NCI-H1436 (cell line): ENCODE measurements at regions not wholly inside any gene's neighbourhood (a gene's known extent, or its start where the extent isn't known, plus 50 kb on each side); places are given as distances from the start of the nearest gene placed in this dataset.
"Not testable (repeated sequence)": the region's sequence is repeated elsewhere in the genome, so short reads cannot be mapped to it uniquely, and the experiment has no call there.

ENCODE experiments used
- DNase-seq: peaks from one replicate; lab custom pipeline; 2025; lab: John Stamatoyannopoulos, UW

GRCh38 chr6:27806981-27807440 is 105.2 kb downstream of the OR2B2 start:
- DNase-seq, result no peak

DNA sequence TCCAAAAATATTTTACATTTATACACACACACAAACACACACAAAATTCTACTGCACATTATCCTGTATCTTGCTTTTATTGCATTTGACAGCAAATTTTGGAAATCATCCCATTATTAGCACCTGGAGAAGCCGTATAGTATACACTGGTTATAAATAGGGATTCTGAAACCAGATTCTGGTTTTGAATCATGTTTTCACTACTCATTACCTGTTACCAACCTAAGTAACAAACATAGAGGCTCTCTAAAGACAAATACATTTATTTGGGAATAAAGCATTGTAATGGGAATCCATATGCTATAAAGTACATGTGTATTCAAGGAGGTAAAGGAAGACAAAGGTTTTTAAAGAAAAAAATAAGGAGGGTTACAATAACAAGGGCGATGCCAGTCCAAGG is 106.8 kb downstream of the OR2B2 start:
- no peak for DNase-seq

DNA sequence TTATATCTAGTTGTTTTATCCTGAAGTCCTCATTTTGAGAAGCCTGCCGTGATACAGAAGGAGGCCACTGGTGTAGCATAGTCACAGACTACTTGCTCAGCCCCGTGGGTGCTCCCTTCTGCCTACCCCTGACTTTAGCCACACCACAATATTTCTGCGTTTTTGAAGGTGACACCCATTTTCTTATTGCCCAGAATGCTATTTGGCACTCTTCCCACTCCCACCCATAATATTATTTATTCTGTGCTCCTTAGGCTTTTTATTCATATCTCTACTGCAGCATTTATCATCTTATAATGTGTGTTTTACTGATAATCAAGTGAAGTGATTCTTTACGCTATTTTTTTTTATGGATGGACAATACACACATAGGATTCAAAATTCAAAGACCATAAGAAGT is 107.3 kb downstream of the OR2B2 start:
- no peak for DNase-seq

DNA sequence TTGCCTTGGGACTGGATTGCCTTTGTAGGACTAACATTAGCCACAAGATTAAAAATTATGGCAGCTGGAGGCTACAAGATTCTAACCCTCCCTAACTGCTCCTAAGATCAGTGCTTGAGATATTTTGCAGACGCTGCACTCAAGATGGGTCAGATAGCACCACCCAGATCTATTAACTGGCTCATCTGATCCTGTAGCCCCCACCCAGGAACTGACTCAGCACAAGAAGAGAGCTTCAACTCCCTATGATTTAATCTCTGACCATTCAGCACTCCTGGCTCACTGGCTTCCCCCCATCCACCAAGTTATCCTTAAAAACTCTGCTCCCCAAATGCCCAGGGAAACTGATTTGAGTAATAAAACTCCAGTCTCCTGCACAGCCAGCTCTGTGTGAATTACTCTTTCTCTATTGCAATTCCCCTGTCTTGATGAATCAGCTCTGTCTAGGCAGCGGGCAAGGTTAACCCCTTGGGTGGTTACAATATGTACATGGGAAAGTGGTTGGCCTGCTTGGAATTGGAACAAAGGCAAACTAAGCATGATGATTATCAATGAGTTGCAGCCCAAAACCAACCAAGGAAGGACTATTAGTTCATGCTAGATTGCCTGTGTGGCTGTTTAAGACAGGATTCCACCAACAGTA is 111.3 kb downstream of the OR2B2 start:
- DNase-seq, result no peak

DNA sequence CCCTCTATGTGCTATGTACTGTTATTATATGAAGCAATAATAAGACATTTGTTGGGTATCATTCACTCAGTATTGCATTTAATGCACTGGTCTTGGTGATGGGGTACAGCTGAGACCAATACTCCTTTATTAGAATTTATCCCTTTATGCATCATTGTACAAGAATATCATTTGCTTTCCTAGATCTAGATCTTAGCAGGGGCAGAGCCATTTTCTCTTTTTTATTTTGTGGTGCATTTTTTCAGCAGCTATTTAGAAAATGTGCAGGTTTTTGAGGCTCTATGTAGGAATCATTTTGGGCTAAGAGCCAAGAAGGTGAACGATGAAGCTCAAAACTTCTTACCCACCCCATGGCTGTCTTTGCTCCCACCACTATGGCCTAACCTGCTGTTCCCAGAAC is 114.2 kb downstream of the OR2B2 start:
- DNase-seq, result no peak

GRCh38 chr6:27796736-27797481 is 115.3 kb downstream of the OR2B2 start:
- DNase-seq, result not testable (repeated sequence)

GRCh38 chr6:27795697-27796494 is 116.3 kb downstream of the OR2B2 start:
- peak; percentile 78 for DNase-seq

GRCh38 chr6:27791182-27791943 is 120.8 kb downstream of the OR2B2 start:
- peak; percentile 25 for DNase-seq

DNA sequence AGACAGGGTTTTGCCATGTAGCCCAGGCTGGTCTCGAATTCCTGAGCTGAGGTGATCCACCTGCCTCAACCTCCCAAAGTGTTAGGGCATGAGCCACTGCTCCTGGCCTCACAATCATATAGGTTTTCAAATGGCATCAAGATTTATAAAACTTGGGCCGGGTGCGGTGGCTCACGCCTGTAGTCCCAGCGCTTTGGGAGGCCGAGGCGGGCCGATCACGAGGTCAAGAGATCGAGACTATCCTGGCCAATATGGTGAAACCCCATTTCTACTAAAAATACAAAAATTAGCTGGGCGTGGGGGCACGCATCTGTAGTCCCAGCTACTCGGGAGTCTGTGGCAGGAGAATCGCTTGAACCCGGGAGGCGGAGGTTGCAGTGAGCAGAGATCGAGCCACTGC is 123.8 kb downstream of the OR2B2 start:
- not testable (repeated sequence) for DNase-seq

GRCh38 chr6:27786048-27786447 is 126.1 kb downstream of the OR2B2 start:
- DNase-seq, result no peak

- DNase-seq, result no peak
Observed at GRCh38 chr6:27785294-27785693, 126.9 kb downstream of the OR2B2 start.

DNA sequence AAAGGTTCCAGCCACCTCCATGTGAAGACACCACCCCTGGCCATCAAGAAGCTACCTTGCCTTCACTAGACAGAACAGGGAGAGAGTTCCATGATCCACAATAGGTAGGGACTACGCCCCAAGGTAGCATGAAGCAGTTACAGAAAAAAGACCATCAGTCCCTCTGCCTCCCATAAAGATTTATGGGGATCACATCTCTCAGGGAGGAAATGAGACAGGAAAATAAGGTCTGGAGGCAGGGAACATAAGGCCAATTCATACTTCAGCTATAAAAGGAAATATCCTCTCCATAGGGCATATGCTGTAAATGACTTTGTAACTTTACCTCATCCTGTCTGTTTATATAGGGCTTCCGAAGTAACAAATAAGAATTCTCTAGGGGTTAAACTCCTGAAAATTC is 129.4 kb downstream of the OR2B2 start:
- no peak for DNase-seq

GRCh38 chr6:27778625-27779417 is 133.4 kb downstream of the OR2B2 start:
- DNase-seq, result no peak

DNA sequence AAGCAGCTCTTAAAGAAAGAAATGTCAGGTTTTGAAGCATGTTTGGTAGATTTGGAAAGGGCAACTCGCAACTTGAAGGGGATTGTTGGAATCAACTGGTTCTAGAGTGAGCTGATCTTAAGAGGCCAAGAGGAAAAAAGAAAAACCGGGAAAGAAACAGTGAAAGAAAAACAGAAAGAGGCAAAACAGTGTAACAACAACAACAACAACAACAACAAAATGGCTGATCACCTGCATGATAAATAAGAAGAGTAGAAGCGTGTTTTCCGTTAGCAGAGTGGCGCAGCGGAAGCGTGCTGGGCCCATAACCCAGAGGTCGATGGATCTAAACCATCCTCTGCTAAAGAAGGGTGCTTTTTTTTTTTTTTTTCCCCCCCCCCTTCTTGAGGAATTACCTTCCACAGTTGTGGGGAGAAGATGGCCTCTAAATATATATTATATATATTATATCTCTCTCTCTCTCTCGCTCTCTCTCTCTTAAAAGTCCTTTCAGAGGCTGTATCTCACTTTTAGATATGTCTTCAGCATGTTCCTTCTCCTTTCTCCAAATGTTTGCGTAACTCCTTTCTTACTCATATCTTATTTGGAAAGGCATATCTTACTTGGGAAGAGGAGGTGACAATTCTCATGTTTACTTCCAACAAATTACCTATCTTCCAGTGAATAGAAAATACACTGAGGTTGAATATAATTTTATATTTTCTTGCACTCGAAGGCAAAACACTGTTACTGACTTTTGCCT is 134.4 kb downstream of the OR2B2 start:
- no peak for DNase-seq

- no peak for DNase-seq
Observed at GRCh38 chr6:27777126-27777525, 135.1 kb downstream of the OR2B2 start.

DNA sequence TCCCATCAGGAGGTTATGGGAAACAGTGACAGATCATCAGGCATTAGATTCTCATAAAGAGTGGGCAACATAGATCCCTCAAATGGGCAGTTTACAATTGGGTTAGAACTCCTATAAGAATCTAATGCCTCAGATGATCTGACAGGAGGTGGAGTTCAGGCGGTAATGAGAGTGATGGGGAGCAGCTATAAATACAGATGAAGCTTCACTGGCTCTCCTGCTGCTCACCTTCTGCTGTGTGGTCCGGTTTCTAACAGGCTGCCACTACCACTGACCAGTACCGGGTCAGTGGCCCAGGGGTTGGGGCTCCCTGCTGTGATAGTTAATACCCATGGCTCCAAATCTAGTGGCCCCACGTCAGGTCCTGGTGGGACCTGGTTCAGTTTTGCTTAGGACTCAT is 135.7 kb downstream of the OR2B2 start:
- DNase-seq, result no peak

GRCh38 chr6:27775796-27776184 is 136.4 kb downstream of the OR2B2 start:
- no peak for DNase-seq

DNA sequence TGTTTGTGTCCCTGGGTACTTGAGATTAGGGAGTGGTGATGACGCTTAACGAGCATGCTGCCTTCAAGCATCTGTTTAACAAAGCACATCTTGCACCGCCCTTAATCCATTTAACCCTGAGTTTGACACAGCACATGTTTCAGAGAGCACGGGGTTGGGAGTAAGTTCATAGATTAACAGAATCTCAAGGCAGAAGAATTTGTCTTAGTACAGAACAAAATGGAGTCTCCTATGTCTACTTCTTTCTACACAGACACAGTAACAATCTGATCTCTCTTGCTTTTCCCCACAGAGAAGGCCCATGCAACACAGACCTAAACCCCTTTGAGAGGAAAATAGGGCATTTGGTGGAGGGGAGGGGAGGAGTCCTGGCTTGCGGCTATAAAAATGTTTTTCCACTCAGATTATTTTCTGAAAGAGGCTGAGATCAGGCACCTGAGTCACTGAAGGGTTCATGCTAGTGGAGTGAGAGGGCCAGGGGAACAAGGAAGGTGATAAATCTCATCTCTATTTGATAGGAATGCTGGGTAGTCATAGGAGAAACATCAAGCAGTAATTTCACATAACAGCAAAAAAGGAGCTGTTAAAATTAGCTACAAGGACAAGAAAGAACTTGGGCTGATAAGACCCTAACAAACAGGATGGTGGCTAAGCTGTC is 136.9 kb downstream of the OR2B2 start:
- not testable (repeated sequence) for DNase-seq

DNA sequence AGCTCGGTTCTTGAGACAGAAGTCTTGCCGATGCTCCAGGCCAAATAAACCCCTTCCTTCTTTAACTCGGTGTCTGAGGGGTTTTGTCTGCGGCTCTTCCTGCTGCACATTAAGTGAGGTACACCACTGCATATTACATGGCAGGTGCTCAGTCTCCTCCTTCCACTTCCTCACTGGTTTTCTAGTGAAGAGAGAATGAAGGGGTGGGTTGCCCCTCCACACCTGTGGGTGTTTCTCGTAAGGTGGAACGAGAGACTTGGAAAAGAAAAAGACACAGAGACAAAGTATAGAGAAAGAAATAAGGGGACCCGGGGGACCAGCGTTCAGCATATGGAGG is 138.0 kb downstream of the OR2B2 start:
- not testable (repeated sequence) for DNase-seq
